ENCODE measurements at regions not wholly inside any gene's neighbourhood (a gene's known extent, or its start where the extent isn't known, plus 50 kb on each side); places are given as distances from the start of the nearest gene placed in this dataset.

DNA sequence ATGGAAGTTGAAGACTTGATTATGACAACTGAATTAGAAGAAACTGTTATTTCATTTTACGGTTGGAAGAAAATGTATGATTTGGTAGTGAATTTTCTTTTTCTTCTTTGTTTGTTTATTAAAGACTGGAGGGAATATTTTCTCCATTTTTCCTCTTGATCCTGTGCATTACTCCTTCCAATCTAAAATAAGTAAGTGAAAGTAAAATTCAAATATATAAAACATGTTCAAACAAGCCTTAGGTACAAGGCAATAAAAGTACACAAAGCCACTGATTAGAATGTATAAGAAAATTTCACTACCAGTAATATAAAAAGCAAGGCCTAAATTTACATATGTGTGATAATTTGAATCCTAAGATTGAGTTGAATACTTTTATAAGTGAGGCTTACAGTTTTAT lies 181.2 kb upstream of the MME start:
- Histone ChIP-seq H2AFZ (ENCODE audit: low read depth, low read length) (no peak overlapping the region), H4K20me1 (ENCODE audit: insufficient read depth) (no peaks in the 10 kb centered on the region), H3K27me3 (ENCODE audit: insufficient read depth, low read depth, low read length) (no peaks in the 10 kb centered on the region), H3K9me3 (ENCODE audit: low read length) (no peaks in the 10 kb centered on the region), H3F3A (ENCODE audit: insufficient read depth, low read length, poor library complexity, severe bottlenecking) (no peaks in the 10 kb centered on the region), H3K79me2 (replicated peaks; ENCODE audit: insufficient read depth, low read length) (no peaks in the 10 kb centered on the region), H3K4me3 (ENCODE audit: low read length) (no peak overlapping the region), H3K9ac (ENCODE audit: low read length) (no peak overlapping the region), H3K9me2 (ENCODE audit: insufficient read depth, low read length) (no peaks in the 10 kb centered on the region), H3K4me2 (ENCODE audit: low read length) (no peak overlapping the region), H3K36me3 (ENCODE audit: insufficient read depth, low read length) (no peaks in the 10 kb centered on the region), H3K27ac (ENCODE audit: low read length) (no peak overlapping the region)
- TF ChIP-seq, protein P1, sequence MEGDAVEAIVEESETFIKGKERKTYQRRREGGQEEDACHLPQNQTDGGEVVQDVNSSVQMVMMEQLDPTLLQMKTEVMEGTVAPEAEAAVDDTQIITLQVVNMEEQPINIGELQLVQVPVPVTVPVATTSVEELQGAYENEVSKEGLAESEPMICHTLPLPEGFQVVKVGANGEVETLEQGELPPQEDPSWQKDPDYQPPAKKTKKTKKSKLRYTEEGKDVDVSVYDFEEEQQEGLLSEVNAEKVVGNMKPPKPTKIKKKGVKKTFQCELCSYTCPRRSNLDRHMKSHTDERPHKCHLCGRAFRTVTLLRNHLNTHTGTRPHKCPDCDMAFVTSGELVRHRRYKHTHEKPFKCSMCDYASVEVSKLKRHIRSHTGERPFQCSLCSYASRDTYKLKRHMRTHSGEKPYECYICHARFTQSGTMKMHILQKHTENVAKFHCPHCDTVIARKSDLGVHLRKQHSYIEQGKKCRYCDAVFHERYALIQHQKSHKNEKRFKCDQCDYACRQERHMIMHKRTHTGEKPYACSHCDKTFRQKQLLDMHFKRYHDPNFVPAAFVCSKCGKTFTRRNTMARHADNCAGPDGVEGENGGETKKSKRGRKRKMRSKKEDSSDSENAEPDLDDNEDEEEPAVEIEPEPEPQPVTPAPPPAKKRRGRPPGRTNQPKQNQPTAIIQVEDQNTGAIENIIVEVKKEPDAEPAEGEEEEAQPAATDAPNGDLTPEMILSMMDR (IDR thresholded peaks at IDR 0.05; ENCODE audit: poor library complexity, severe bottlenecking): no peak
- TF ChIP-seq MXI1 (conservative IDR thresholded peaks at IDR 0.05; ENCODE audit: poor library complexity, severe bottlenecking) (no peak), TAF1 (IDR thresholded peaks at IDR 0.05; ENCODE audit: low read depth) (no peak), EP300 (conservative IDR thresholded peaks at IDR 0.05; ENCODE audit: poor library complexity, severe bottlenecking) (no peak), EZH2 (IDR thresholded peaks at IDR 0.05; ENCODE audit: borderline replicate concordance, insufficient read depth, low read length, poor library complexity, severe bottlenecking) (no peak), SMC3 (conservative IDR thresholded peaks at IDR 0.05; ENCODE audit: poor library complexity) (no peak), POLR2AphosphoS5 (IDR thresholded peaks at IDR 0.05) (no peak), RAD21 (conservative IDR thresholded peaks at IDR 0.05) (no peak)
- TF ChIP-seq, protein P2, sequence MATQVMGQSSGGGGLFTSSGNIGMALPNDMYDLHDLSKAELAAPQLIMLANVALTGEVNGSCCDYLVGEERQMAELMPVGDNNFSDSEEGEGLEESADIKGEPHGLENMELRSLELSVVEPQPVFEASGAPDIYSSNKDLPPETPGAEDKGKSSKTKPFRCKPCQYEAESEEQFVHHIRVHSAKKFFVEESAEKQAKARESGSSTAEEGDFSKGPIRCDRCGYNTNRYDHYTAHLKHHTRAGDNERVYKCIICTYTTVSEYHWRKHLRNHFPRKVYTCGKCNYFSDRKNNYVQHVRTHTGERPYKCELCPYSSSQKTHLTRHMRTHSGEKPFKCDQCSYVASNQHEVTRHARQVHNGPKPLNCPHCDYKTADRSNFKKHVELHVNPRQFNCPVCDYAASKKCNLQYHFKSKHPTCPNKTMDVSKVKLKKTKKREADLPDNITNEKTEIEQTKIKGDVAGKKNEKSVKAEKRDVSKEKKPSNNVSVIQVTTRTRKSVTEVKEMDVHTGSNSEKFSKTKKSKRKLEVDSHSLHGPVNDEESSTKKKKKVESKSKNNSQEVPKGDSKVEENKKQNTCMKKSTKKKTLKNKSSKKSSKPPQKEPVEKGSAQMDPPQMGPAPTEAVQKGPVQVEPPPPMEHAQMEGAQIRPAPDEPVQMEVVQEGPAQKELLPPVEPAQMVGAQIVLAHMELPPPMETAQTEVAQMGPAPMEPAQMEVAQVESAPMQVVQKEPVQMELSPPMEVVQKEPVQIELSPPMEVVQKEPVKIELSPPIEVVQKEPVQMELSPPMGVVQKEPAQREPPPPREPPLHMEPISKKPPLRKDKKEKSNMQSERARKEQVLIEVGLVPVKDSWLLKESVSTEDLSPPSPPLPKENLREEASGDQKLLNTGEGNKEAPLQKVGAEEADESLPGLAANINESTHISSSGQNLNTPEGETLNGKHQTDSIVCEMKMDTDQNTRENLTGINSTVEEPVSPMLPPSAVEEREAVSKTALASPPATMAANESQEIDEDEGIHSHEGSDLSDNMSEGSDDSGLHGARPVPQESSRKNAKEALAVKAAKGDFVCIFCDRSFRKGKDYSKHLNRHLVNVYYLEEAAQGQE (IDR thresholded peaks at IDR 0.05; ENCODE audit: borderline replicate concordance): no peak

DNA sequence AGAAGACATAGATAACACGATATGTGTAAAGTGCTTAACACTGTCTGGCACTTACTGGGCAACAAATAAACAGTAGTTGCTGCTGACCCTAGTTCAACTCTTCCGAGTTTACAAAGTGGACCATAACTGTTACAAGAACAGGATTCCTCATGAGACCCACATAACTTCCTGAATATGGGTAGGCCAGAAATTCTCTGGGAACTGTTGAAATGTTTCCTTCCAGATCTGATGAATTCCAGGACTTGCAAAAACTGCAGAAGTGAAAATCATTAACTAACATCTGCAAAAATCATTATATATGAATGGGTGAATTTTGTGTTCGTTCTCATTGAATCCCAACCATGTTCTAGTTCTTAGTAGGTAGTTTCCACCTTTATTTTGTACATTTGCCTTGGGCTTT lies 181.7 kb upstream of the MME start:
- no peak overlapping the region for H3K9ac ChIP-seq (ENCODE audit: low read length)
- H4K20me1 ChIP-seq (ENCODE audit: insufficient read depth): no peaks in the 10 kb centered on the region
- TF ChIP-seq SMC3 (conservative IDR thresholded peaks at IDR 0.05; ENCODE audit: poor library complexity): no peak
- no peak for TF ChIP-seq EP300 (conservative IDR thresholded peaks at IDR 0.05; ENCODE audit: poor library complexity, severe bottlenecking)
- TF ChIP-seq, protein P1 (IDR thresholded peaks at IDR 0.05; ENCODE audit: poor library complexity, severe bottlenecking): no peak
- no peak for TF ChIP-seq MXI1 (conservative IDR thresholded peaks at IDR 0.05; ENCODE audit: poor library complexity, severe bottlenecking)
- no peak for TF ChIP-seq EZH2 (IDR thresholded peaks at IDR 0.05; ENCODE audit: borderline replicate concordance, insufficient read depth, low read length, poor library complexity, severe bottlenecking)
- TF ChIP-seq POLR2AphosphoS5 (IDR thresholded peaks at IDR 0.05): no peak
- no peak for TF ChIP-seq TAF1 (IDR thresholded peaks at IDR 0.05; ENCODE audit: low read depth)
- TF ChIP-seq, protein P2 (IDR thresholded peaks at IDR 0.05; ENCODE audit: borderline replicate concordance): no peak
- TF ChIP-seq RAD21 (conservative IDR thresholded peaks at IDR 0.05): no peak
- no peaks in the 10 kb centered on the region for H3K9me3 ChIP-seq (ENCODE audit: low read length)
- no peaks in the 10 kb centered on the region for H3K27me3 ChIP-seq (ENCODE audit: insufficient read depth, low read depth, low read length)
- H3K79me2 ChIP-seq (replicated peaks; ENCODE audit: insufficient read depth, low read length): no peaks in the 10 kb centered on the region
- no peaks in the 10 kb centered on the region for H3F3A ChIP-seq (ENCODE audit: insufficient read depth, low read length, poor library complexity, severe bottlenecking)
- H3K36me3 ChIP-seq (ENCODE audit: insufficient read depth, low read length): no peaks in the 10 kb centered on the region
- no peaks in the 10 kb centered on the region for H3K9me2 ChIP-seq (ENCODE audit: insufficient read depth, low read length)
- no peak overlapping the region for H3K27ac ChIP-seq (ENCODE audit: low read length)
- H3K4me3 ChIP-seq (ENCODE audit: low read length): no peak overlapping the region
- H3K4me2 ChIP-seq (ENCODE audit: low read length): no peak overlapping the region
- H2AFZ ChIP-seq (ENCODE audit: low read depth, low read length): no peak overlapping the region

All from neural cell (in vitro differentiated cells).